SK-N-SH treated with all-trans-retinoic acid at 6 μM for 48 hours (cell line): ENCODE measurements at regions not wholly inside any gene's neighbourhood (a gene's known extent, or its start where the extent isn't known, plus 50 kb on each side); places are given as distances from the start of the nearest gene placed in this dataset.

Source experiments
- ATAC-seq: fragments of 200-7000 bp; cut with Tn5 transposase; 3 replicates; pipeline ENCODE4 v1.9.1; 2020; ENCODE audit warnings: mild to moderate bottlenecking, moderate library complexity
- ARNTL ChIP-seq: fragments of 450-650 bp; formaldehyde crosslinking; IDR thresholded peaks from 2 replicates; pipeline ENCODE4 v1.5.0; 2020; ENCODE audit warnings: low read depth, mild to moderate bottlenecking, moderate library complexity, borderline replicate concordance
- BACH2 ChIP-seq: fragments of 250-450 bp; sonication (Bioruptor Pico); IDR thresholded peaks from 2 replicates; pipeline ENCODE4 v1.9.0; 2021; ENCODE audit warnings: mild to moderate bottlenecking, borderline replicate concordance
- CSDC2 ChIP-seq: fragments of 250-450 bp; sonication (Bioruptor Pico); IDR thresholded peaks from 2 replicates; pipeline ENCODE4 v1.5.0; 2020; ENCODE audit warnings: mild to moderate bottlenecking, moderate library complexity
- ESRRG ChIP-seq: fragments of 250-450 bp; sonication (Bioruptor Pico); IDR thresholded peaks from 2 replicates; pipeline ENCODE4 v1.6.1; 2021; ENCODE audit warnings: mild to moderate bottlenecking
- GLIS3 ChIP-seq: fragments of 250-450 bp; sonication (Bioruptor Pico); IDR thresholded peaks from 2 replicates; pipeline ENCODE4 v1.5.0; 2020; ENCODE audit warnings: mild to moderate bottlenecking, moderate library complexity
- ISL1 ChIP-seq: fragments of 250-450 bp; sonication (Bioruptor Pico); IDR thresholded peaks from 2 replicates; pipeline ENCODE4 v2.1.2; 2022; ENCODE audit warnings: mild to moderate bottlenecking, moderate library complexity
- OSR1 ChIP-seq: fragments of 250-450 bp; sonication (Bioruptor Pico); IDR thresholded peaks from 2 replicates; pipeline ENCODE4 v1.8.0; 2022; ENCODE audit warnings: moderate library complexity, mild to moderate bottlenecking, inconsistent platforms
- PPARA ChIP-seq: fragments of 250-450 bp; sonication (Bioruptor Pico); IDR thresholded peaks from 2 replicates; pipeline ENCODE4 v1.5.0; 2020; ENCODE audit warnings: mild to moderate bottlenecking, borderline replicate concordance
- RARB ChIP-seq: fragments of 250-450 bp; sonication (Bioruptor Pico); IDR thresholded peaks from 2 replicates; pipeline ENCODE4 v1.8.0; 2021; ENCODE audit warnings: mild to moderate bottlenecking, moderate library complexity
- SNAI2 ChIP-seq: fragments of 250-450 bp; sonication (Bioruptor Pico); IDR thresholded peaks from 2 replicates; pipeline ENCODE4 v1.5.0; 2020; ENCODE audit warnings: mild to moderate bottlenecking, moderate library complexity
- TCF4 ChIP-seq: fragments of 250-450 bp; sonication (Bioruptor Pico); IDR thresholded peaks from 2 replicates; pipeline ENCODE4 v1.8.0; 2021; ENCODE audit warnings: mild to moderate bottlenecking, moderate library complexity, borderline replicate concordance
- TOX ChIP-seq: fragments of 250-450 bp; sonication (Bioruptor Pico); IDR thresholded peaks from 2 replicates; pipeline ENCODE4 v1.8.0; 2021; ENCODE audit warnings: mild to moderate bottlenecking, moderate library complexity, borderline replicate concordance
- ZC3H10 ChIP-seq: fragments of 250-450 bp; sonication (Bioruptor Pico); IDR thresholded peaks from 2 replicates; pipeline ENCODE4 v1.5.1; 2021; ENCODE audit warnings: mild to moderate bottlenecking, moderate library complexity
- ZFP3 ChIP-seq: fragments of 250-450 bp; sonication (Bioruptor Pico); IDR thresholded peaks from 2 replicates; pipeline ENCODE4 v1.5.0; 2020; ENCODE audit warnings: mild to moderate bottlenecking, moderate library complexity
- ZFP30 ChIP-seq: fragments of 450-650 bp; formaldehyde crosslinking; IDR thresholded peaks from 2 replicates; pipeline ENCODE4 v1.5.0; 2022; ENCODE audit warnings: mild to moderate bottlenecking, moderate library complexity
- ZNF565 ChIP-seq: fragments of 450-650 bp; formaldehyde crosslinking; conservative IDR thresholded peaks from 2 replicates; pipeline ENCODE4 v1.5.0; 2020; ENCODE audit warnings: low read depth, mild to moderate bottlenecking, moderate library complexity
- ZNF70 ChIP-seq: fragments of 450-650 bp; formaldehyde crosslinking; IDR thresholded peaks from 2 replicates; pipeline ENCODE4 v1.5.0; 2020; ENCODE audit warnings: mild to moderate bottlenecking, moderate library complexity
- ZNF8 ChIP-seq: fragments of 450-650 bp; formaldehyde crosslinking; IDR thresholded peaks from 2 replicates; pipeline ENCODE4 v1.5.0; 2020; ENCODE audit warnings: mild to moderate bottlenecking, moderate library complexity
- TF ChIP-seq, protein P1 (sequence below): fragments of 250-450 bp; sonication (Bioruptor Pico); IDR thresholded peaks from 2 replicates; pipeline ENCODE4 v1.8.0; 2021; ENCODE audit warnings: low read depth, mild to moderate bottlenecking, moderate library complexity, borderline replicate concordance
- TF ChIP-seq, protein P2 (sequence below): fragments of 250-450 bp; sonication (Bioruptor Pico); IDR thresholded peaks from 2 replicates; pipeline ENCODE4 v1.5.1; 2020; ENCODE audit warnings: low read depth, mild to moderate bottlenecking, moderate library complexity
- TF ChIP-seq, protein P3 (sequence below): fragments of 250-450 bp; sonication (Bioruptor Pico); IDR thresholded peaks from 2 replicates; pipeline ENCODE4 v1.5.0; 2020; ENCODE audit warnings: mild to moderate bottlenecking, moderate library complexity
- TF ChIP-seq, protein P4 (sequence below): fragments of 250-450 bp; sonication (Bioruptor Pico); IDR thresholded peaks from 2 replicates; pipeline ENCODE4 v1.5.1; 2021; ENCODE audit warnings: mild to moderate bottlenecking, moderate library complexity

DNA sequence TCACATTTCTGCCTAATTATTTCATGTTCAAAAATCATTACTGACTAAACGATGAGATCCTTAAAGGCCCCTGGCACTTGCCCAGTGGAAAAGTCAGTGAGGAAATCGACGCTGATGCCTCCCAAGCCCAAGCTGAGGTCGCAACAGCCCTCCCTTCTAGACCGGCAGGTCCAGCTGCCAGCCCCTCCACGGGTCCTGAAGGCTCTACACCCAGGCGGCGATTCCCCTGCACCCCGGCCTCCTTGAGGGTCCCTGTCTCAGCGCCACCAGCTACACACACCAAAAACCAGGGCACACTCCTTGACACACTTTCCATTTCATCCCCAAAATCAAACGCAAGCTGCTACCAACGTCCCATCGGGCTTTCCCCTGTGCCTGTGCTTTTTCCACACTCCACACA is 200.1 kb upstream of the RNF32 start:
- no peak for TF ChIP-seq ZNF8 (CRISPR knock-in tag)
- TF ChIP-seq SNAI2: no peak
- TF ChIP-seq ZC3H10 (CRISPR knock-in tag): no peak
- no peak for TF ChIP-seq GLIS3 (CRISPR knock-in tag)
- no peak for TF ChIP-seq ESRRG
- no peak for TF ChIP-seq ZFP30 (CRISPR knock-in tag)
- TF ChIP-seq ARNTL (CRISPR knock-in tag): no peak
- no peak for TF ChIP-seq ISL1 (CRISPR knock-in tag)
- TF ChIP-seq, protein P1, sequence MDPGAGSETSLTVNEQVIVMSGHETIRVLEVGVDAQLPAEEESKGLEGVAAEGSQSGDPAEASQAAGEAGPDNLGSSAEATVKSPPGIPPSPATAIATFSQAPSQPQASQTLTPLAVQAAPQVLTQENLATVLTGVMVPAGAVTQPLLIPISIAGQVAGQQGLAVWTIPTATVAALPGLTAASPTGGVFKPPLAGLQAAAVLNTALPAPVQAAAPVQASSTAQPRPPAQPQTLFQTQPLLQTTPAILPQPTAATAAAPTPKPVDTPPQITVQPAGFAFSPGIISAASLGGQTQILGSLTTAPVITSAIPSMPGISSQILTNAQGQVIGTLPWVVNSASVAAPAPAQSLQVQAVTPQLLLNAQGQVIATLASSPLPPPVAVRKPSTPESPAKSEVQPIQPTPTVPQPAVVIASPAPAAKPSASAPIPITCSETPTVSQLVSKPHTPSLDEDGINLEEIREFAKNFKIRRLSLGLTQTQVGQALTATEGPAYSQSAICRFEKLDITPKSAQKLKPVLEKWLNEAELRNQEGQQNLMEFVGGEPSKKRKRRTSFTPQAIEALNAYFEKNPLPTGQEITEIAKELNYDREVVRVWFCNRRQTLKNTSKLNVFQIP: no peak
- no peak for TF ChIP-seq ZFP3 (CRISPR knock-in tag)
- TF ChIP-seq TCF4 (CRISPR knock-in tag): no peak
- no peak for TF ChIP-seq RARB (CRISPR knock-in tag)
- TF ChIP-seq ZNF565 (CRISPR knock-in tag): no peak
- TF ChIP-seq OSR1: no peak
- no peak for TF ChIP-seq TOX
- TF ChIP-seq, protein P2, sequence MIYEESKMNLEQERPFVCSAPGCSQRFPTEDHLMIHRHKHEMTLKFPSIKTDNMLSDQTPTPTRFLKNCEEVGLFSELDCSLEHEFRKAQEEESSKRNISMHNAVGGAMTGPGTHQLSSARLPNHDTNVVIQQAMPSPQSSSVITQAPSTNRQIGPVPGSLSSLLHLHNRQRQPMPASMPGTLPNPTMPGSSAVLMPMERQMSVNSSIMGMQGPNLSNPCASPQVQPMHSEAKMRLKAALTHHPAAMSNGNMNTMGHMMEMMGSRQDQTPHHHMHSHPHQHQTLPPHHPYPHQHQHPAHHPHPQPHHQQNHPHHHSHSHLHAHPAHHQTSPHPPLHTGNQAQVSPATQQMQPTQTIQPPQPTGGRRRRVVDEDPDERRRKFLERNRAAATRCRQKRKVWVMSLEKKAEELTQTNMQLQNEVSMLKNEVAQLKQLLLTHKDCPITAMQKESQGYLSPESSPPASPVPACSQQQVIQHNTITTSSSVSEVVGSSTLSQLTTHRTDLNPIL (CRISPR knock-in tag): no peak
- no peak for TF ChIP-seq PPARA (CRISPR knock-in tag)
- TF ChIP-seq, protein P3, sequence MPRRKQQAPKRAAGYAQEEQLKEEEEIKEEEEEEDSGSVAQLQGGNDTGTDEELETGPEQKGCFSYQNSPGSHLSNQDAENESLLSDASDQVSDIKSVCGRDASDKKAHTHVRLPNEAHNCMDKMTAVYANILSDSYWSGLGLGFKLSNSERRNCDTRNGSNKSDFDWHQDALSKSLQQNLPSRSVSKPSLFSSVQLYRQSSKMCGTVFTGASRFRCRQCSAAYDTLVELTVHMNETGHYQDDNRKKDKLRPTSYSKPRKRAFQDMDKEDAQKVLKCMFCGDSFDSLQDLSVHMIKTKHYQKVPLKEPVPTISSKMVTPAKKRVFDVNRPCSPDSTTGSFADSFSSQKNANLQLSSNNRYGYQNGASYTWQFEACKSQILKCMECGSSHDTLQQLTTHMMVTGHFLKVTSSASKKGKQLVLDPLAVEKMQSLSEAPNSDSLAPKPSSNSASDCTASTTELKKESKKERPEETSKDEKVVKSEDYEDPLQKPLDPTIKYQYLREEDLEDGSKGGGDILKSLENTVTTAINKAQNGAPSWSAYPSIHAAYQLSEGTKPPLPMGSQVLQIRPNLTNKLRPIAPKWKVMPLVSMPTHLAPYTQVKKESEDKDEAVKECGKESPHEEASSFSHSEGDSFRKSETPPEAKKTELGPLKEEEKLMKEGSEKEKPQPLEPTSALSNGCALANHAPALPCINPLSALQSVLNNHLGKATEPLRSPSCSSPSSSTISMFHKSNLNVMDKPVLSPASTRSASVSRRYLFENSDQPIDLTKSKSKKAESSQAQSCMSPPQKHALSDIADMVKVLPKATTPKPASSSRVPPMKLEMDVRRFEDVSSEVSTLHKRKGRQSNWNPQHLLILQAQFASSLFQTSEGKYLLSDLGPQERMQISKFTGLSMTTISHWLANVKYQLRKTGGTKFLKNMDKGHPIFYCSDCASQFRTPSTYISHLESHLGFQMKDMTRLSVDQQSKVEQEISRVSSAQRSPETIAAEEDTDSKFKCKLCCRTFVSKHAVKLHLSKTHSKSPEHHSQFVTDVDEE (CRISPR knock-in tag): no peak
- no peak for TF ChIP-seq CSDC2 (CRISPR knock-in tag)
- TF ChIP-seq BACH2 (CRISPR knock-in tag): no peak
- TF ChIP-seq, all 23 proteins: peak for 0
- ATAC-seq: no peak

DNA sequence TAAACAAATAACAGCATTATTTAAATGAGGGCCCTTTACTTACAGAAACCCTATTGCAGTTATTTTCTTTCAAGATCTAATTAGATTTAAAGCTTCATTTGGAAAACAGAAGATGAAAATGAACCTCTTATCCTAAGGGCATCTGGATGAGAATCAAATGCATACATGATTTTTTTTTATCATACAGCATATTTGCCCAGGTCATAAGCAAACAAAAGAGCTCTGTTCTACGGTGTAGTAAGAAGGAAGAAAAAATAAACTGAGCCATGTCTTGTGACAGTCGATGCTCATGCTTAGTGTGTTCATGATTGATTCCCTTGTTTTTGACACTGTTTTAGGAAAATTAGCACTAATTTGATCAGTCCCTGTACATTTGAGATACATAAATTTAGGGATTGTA is 202.6 kb upstream of the RNF32 start:
- no peak for ATAC-seq

DNA sequence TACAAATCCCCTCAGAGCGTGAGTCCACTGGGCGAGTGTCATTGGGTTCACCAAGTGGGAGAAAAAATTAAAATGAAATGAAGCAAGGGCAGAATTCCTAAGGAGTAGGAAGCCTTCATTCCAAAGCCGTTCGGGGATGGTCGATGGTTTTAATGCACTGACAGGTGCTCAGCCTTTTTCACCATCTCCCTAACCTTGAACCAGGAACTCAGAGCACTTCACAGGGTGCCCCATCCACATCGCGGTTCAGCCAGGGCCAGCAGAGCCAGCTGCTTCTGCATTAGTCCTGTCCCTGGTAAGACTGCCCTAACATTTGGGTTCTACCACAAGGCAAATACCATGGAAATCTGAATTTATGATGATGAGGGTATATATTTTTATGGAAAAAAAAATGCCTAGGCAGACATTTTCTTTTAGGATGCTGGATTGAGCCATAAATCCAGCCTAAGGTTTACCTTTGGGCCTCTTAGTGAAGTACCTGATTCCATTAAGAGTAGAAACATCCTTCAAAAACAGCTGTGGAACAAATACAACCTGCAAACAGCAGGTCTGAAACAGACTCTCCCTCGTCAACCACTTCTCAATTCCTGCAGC is 203.5 kb upstream of the RNF32 start:
- ATAC-seq: no peak
- TF ChIP-seq BACH2 (CRISPR knock-in tag) (no peak), RARB (CRISPR knock-in tag) (no peak), PPARA (CRISPR knock-in tag) (no peak), TCF4 (CRISPR knock-in tag) (no peak), ZNF70 (no peak), ZC3H10 (CRISPR knock-in tag) (no peak), ESRRG (no peak), SNAI2 (no peak), ZFP3 (CRISPR knock-in tag) (no peak)
- TF ChIP-seq, protein P4, sequence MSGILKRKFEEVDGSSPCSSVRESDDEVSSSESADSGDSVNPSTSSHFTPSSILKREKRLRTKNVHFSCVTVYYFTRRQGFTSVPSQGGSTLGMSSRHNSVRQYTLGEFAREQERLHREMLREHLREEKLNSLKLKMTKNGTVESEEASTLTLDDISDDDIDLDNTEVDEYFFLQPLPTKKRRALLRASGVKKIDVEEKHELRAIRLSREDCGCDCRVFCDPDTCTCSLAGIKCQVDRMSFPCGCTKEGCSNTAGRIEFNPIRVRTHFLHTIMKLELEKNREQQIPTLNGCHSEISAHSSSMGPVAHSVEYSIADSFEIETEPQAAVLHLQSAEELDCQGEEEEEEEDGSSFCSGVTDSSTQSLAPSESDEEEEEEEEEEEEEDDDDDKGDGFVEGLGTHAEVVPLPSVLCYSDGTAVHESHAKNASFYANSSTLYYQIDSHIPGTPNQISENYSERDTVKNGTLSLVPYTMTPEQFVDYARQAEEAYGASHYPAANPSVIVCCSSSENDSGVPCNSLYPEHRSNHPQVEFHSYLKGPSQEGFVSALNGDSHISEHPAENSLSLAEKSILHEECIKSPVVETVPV (CRISPR knock-in tag): no peak
- TF ChIP-seq, all 23 proteins: peak for 0

More for the DNA sequence above, 202.6 kb upstream of the RNF32 start:
- no peak for TF ChIP-seq TCF4 (CRISPR knock-in tag)
- no peak for TF ChIP-seq PPARA (CRISPR knock-in tag)
- TF ChIP-seq, protein P1: no peak
- TF ChIP-seq CSDC2 (CRISPR knock-in tag): no peak
- TF ChIP-seq, all 23 proteins: peak for 0
